GM20000 (cell line): ENCODE measurements at regions not wholly inside any gene's neighbourhood (a gene's known extent, or its start where the extent isn't known, plus 50 kb on each side); places are given as distances from the start of the nearest gene placed in this dataset.
"Not testable (repeated sequence)": the region's sequence is repeated elsewhere in the genome, so short reads cannot be mapped to it uniquely, and the experiment has no call there.

Experiments used
- DNase-seq: peaks from one replicate; pipeline ENCODE4 v3.0.0; 2012; ENCODE audit warnings: low spot score
- CTCF ChIP-seq: IDR thresholded peaks from 2 replicates; pipeline ENCODE4 v1.5.1; 2012; ENCODE audit warnings: mild to moderate bottlenecking, control low read depth; ENCODE audit errors: extremely low read depth, missing control alignments

GRCh38 chr1:88499671-88500070 lies 184.4 kb upstream of the PKN2 start:
- TF ChIP-seq CTCF, result no peak
- no peak for DNase-seq

- DNase-seq, result no peak
- TF ChIP-seq CTCF, result no peak
These were observed 181.2 kb upstream of the PKN2 start for GRCh38 chr1:88502886-88503285.

GRCh38 chr1:88503646-88504045 lies 180.4 kb upstream of the PKN2 start:
- no peak for TF ChIP-seq CTCF
- DNase-seq, result no peak

- no peak for TF ChIP-seq CTCF
- DNase-seq, result no peak
These were observed 179.5 kb upstream of the PKN2 start for GRCh38 chr1:88504601-88505000.

GRCh38 chr1:88509379-88509778 lies 174.7 kb upstream of the PKN2 start:
- no peak for TF ChIP-seq CTCF
- DNase-seq, result no peak

GRCh38 chr1:88514544-88515060 lies 169.5 kb upstream of the PKN2 start:
- no peak for DNase-seq
- TF ChIP-seq CTCF, result no peak

- DNase-seq, result not testable (repeated sequence)
These were observed 166.6 kb upstream of the PKN2 start for GRCh38 chr1:88517499-88517898.

GRCh38 chr1:88519156-88519555 lies 164.9 kb upstream of the PKN2 start:
- DNase-seq, result no peak
- no peak for TF ChIP-seq CTCF
